Sigmoid colon (tissue), 6 donors: ENCODE measurements at regions not wholly inside any gene's neighbourhood (a gene's known extent, or its start where the extent isn't known, plus 50 kb on each side); places are given as distances from the start of the nearest gene placed in this dataset.

Experiments
- DNase-seq: peaks from one replicate; pipeline ENCODE4 v3.0.0-alpha.2; 2019
- H3K27ac ChIP-seq, 4 donors: fragments of 200-600 bp; sonication (generic); one replicate each; pipeline ENCODE4 v1.5.1; 2016 to 2019; ENCODE audit warnings: mild to moderate bottlenecking in 1 of 4
- H3K27me3 ChIP-seq, 3 donors: fragments of 200-600 bp; sonication (generic); one replicate each; pipeline ENCODE4 v1.5.1; 2019; ENCODE audit warnings: mild to moderate bottlenecking in 1 of 3
- H3K36me3 ChIP-seq, 4 donors: fragments of 200-600 bp; sonication (generic); one replicate each; pipeline ENCODE4 v1.5.1; 2016 to 2019
- H3K4me1 ChIP-seq, 4 donors: fragments of 200-600 bp; sonication (generic); one replicate each; pipeline ENCODE4 v1.5.1; 2017 to 2019
- H3K4me3 ChIP-seq, 4 donors: fragments of 200-600 bp; sonication (generic); one replicate each; pipeline ENCODE4 v1.5.1; 2017 to 2019; ENCODE audit warnings: mild to moderate bottlenecking in 2 of 4, moderate library complexity in 1 of 4
- H3K9me3 ChIP-seq, 4 donors: fragments of 200-600 bp in 3 of 4; sonication (generic) in 3 of 4; one replicate each; pipeline versions ENCODE4 v1.5.1 to v1.6.1; 2013 to 2019
- CTCF ChIP-seq, 4 experiments: fragments of 450-650 bp in 3 of 4; fragments of 200-600 bp in 1 of 4; IDR thresholded peaks; one replicate each; pipeline ENCODE4 v1.5.1; 2016 to 2019; ENCODE audit warnings: antibody characterized with exemption in 4 of 4, mild to moderate bottlenecking in 3 of 4, moderate library complexity in 2 of 4
- EP300 ChIP-seq, 4 donors: sonication (generic); formaldehyde crosslinking; IDR thresholded peaks; one replicate each; pipeline ENCODE4 v1.6.1; 2017; ENCODE audit warnings: antibody characterized with exemption in 4 of 4
- POLR2A ChIP-seq, 2 donors: fragments of 450-650 bp; IDR thresholded peaks; one replicate each; pipeline ENCODE4 v1.6.1; 2016; ENCODE audit warnings: antibody characterized with exemption in 2 of 2, mild to moderate bottlenecking in 2 of 2, moderate library complexity in 2 of 2
- POLR2AphosphoS5 ChIP-seq, 4 donors: sonication (generic); formaldehyde crosslinking; IDR thresholded peaks; one replicate each; pipeline ENCODE4 v1.6.1; 2017; ENCODE audit warnings: antibody characterized with exemption in 4 of 4
- WGBS, 2 donors: extraction: QIAGEN DNeasy Blood & Tissue Kit; methylation state at CpG; one replicate each; pipeline ENCODE4 v1.1.7; 2013; 5-methylcytosine and 5-hydroxymethylcytosine counted together
- intact Hi-C: fragments of 100-400 bp; cut with DNase I; formaldehyde crosslinking; loops from one replicate; pipeline ENCODE4 v1.15.1; 2023
- donor health status: healthy with polysubstance abuse.
- donor health status: healthy.

GRCh38 chr15:99873451-99873850, 140.2 kb upstream of the LYSMD4 start:
- H3K4me3 ChIP-seq: no peak overlapping the region
- TF ChIP-seq POLR2AphosphoS5 (IDR thresholded peaks at IDR 0.05) (no peak), POLR2A (IDR thresholded peaks at IDR 0.05) (no peak), EP300 (IDR thresholded peaks at IDR 0.05) (no peak), CTCF (IDR thresholded peaks at IDR 0.05) (no peak)
- WGBS, 2 donors: 80 to 83% methylated on average over 2 of the region's 2 CpGs
- no peaks in the 10 kb centered on the region for H3K27me3 ChIP-seq
- no peaks in the 10 kb centered on the region for H3K4me1 ChIP-seq
- H3K27ac ChIP-seq: no peak overlapping the region
- intact Hi-C loops: no loop called here
- H3K9me3 ChIP-seq: no peaks in the 10 kb centered on the region
- peaks cover 0 to 3% (median 0%) of the 10 kb centered on the region in 4 donors for H3K36me3 ChIP-seq
- no peak for DNase-seq

DNA sequence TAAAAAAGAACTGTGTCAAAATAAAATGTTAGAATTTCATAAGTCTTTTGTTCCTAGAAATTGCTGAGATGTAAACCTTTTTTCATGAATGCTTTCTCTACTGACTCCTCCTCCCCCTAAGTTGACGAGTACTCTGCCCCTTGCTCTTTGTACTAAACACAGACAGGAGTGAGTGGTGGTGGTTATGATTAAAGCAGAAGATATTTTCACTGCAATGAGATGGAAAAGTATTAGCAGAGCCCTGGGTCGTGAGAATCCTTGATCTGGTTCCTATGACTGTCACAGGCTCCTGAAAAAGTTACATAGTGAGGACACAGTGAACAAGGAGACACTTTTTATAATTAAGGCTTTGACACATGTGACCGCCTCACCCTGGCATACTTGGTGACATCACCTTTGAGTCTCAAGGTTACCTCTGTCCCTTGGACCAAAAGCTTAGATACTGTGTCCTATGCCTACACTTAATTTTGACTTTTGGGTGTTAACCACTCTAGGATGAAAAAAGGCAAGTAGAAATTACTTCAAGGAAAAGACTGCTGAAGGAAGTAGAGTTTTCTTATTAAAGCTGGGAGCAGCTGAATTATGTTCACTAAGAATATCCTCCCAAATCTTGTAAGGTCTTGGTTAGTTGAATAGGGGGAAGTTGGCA, 130.4 kb upstream of the LYSMD4 start:
- Histone ChIP-seq H3K4me3 (no peak overlapping the region), H3K27ac (no peak overlapping the region), H3K27me3 (no peaks in the 10 kb centered on the region), H3K9me3 (no peaks in the 10 kb centered on the region), H3K4me1 (no peaks in the 10 kb centered on the region), H3K36me3 (no peaks in the 10 kb centered on the region)
- TF ChIP-seq EP300 (IDR thresholded peaks at IDR 0.05) (no peak), POLR2A (IDR thresholded peaks at IDR 0.05) (no peak), CTCF (IDR thresholded peaks at IDR 0.05) (no peak), POLR2AphosphoS5 (IDR thresholded peaks at IDR 0.05) (no peak)
- 39 to 72% methylated on average over 3 of the region's 3 CpGs for WGBS, 2 donors
- DNase-seq: no peak
- intact Hi-C loops: no loop called here

DNA sequence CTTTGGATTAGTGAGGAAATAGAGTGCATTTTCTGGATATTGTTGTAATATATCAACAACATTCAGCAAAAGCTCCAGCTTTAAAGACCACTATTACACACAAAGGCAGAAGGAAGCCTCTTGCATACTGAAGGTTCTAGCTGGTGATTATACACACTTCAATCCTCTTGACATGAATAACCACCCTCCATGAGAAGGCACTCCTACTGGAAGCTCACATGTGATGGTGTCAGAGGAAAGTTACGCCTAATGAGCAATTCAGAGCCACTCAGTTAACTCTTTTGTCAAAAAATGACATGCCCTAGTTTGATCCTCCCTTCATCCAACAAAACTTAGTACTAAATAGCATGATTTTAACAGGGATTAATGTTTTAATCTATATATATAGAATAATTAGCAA, 124.6 kb upstream of the LYSMD4 start:
- TF ChIP-seq POLR2A (IDR thresholded peaks at IDR 0.05): no peak
- TF ChIP-seq POLR2AphosphoS5 (IDR thresholded peaks at IDR 0.05): no peak
- TF ChIP-seq EP300 (IDR thresholded peaks at IDR 0.05): no peak
- TF ChIP-seq CTCF (IDR thresholded peaks at IDR 0.05): no peak
- no peaks in the 10 kb centered on the region for H3K4me1 ChIP-seq
- no peak for DNase-seq
- WGBS, 2 donors: 80 to 87% methylated on average over 1 of the region's 1 CpG
- H3K9me3 ChIP-seq: no peaks in the 10 kb centered on the region
- no peaks in the 10 kb centered on the region for H3K36me3 ChIP-seq
- intact Hi-C loops: no loop called here
- H3K27me3 ChIP-seq: no peaks in the 10 kb centered on the region
- H3K27ac ChIP-seq: no peak overlapping the region
- no peak overlapping the region for H3K4me3 ChIP-seq

DNA sequence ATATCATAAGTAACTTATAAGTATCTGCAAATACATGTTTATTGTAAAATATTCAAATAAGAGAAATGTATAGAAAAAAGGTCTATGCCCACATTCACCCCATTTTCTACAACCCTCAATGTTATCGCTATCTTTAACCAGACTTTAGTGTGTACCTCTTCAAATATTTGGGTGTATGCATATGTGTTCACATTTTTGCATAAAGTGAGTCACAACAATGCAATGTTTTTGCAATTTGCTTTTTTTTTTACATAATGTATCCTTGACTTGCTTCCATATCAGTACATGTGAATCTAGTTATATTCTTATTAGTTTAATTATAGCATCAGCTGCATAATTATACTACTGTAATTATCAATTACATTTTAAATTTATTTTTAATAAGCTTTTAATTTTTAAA, 117.3 kb upstream of the LYSMD4 start:
- 94 to 98% methylated on average over 1 of the region's 1 CpG for WGBS, 2 donors

More for the DNA sequence above, 117.3 kb upstream of the LYSMD4 start:
- H3K4me1 ChIP-seq: no peaks in the 10 kb centered on the region
- no peaks in the 10 kb centered on the region for H3K9me3 ChIP-seq
- DNase-seq: no peak
- H3K36me3 ChIP-seq: no peaks in the 10 kb centered on the region
- no peaks in the 10 kb centered on the region for H3K27me3 ChIP-seq
- intact Hi-C loops: no loop called here
- H3K4me3 ChIP-seq: no peak overlapping the region
- TF ChIP-seq POLR2AphosphoS5 (IDR thresholded peaks at IDR 0.05) (no peak), POLR2A (IDR thresholded peaks at IDR 0.05) (no peak), EP300 (IDR thresholded peaks at IDR 0.05) (no peak), CTCF (IDR thresholded peaks at IDR 0.05) (no peak)
- H3K27ac ChIP-seq: no peak overlapping the region
